GM12878 (cell line): ENCODE measurements at regions not wholly inside any gene's neighbourhood (a gene's known extent, or its start where the extent isn't known, plus 50 kb on each side); places are given as distances from the start of the nearest gene placed in this dataset.

Experiments used
- ATAC-seq: fragments of 200-7000 bp; cut with Tn5 transposase; 3 replicates; pipeline ENCODE4 v1.9.1; 2020; ENCODE audit warnings: mild to moderate bottlenecking, moderate library complexity
- BruUV-seq: library from RNA; stranded (reverse); fragments of 400-500 nt; replicated peaks from 2 replicates; lab custom pipeline; 2021; lab: Mats Ljungman, UMichigan
- CTCF ChIA-PET: fragments of 300-600 bp; sonication (Branson Sonifier 250); formaldehyde crosslinking; extraction: SDS; loops from one replicate; lab custom pipeline; 2021; ENCODE audit warnings: inconsistent platforms; lab: Yijun Ruan, JAX
- POLR2A ChIA-PET: fragments of 350-600 bp; formaldehyde crosslinking; extraction: SDS; loops from one replicate; lab custom pipeline; 2021; ENCODE audit warnings: inconsistent platforms; lab: Charles Lee
- RAD21 ChIA-PET: fragments of 300-600 bp; sonication (Branson Sonifier 250); formaldehyde crosslinking; loops from one replicate; lab custom pipeline; 2023; ENCODE audit warnings: antibody characterized with exemption; ENCODE audit not compliant: unreplicated experiment; lab: Charles Lee
- SMC1A ChIA-PET: fragments of 300-600 bp; sonication (Branson Sonifier 250); formaldehyde crosslinking; loops from one replicate; lab custom pipeline; 2023; ENCODE audit not compliant: unreplicated experiment, uncharacterized antibody; lab: Charles Lee
- DNase-seq: peaks from one replicate; pipeline ENCODE4 v3.0.0-alpha.2; 2011; ENCODE audit warnings: low read depth, low spot score
- FAIRE-seq: peaks from 3 replicates; lab custom pipeline; 2011; peaks lifted over from hg19 to GRCh38; lab: Jason Lieb, UNC
- H2AFZ ChIP-seq: 2 replicates; pipeline ENCODE4 v1.6.0; 2011; ENCODE audit warnings: low read depth, low read length, control low read depth; ENCODE audit not compliant: control insufficient read depth
- H3K27ac ChIP-seq: 2 replicates; pipeline ENCODE4 v1.5.1; 2011; ENCODE audit warnings: control low read depth; ENCODE audit not compliant: control insufficient read depth, insufficient read depth
- H3K27me3 ChIP-seq, 2 experiments: replicated peaks in 1 of 2; 2 replicates each; pipeline versions ENCODE4 v1.6.0 to v1.6.1; 2011; ENCODE audit warnings: low read length in 1 of 2; ENCODE audit not compliant: control insufficient read depth in 2 of 2, insufficient read depth in 2 of 2
- H3K36me3 ChIP-seq, 2 experiments: 2 replicates each; pipeline ENCODE4 v1.5.1; 2011; ENCODE audit warnings: low read length in 1 of 2; ENCODE audit not compliant: control insufficient read depth in 2 of 2, insufficient read depth in 2 of 2
- H3K4me1 ChIP-seq: 2 replicates; pipeline ENCODE4 v1.6.1; 2011; ENCODE audit warnings: mild to moderate bottlenecking, low read length, moderate library complexity, mixed read lengths; ENCODE audit not compliant: control insufficient read depth, insufficient read depth
- H3K4me2 ChIP-seq: 2 replicates; pipeline ENCODE4 v1.6.0; 2011; ENCODE audit warnings: control low read depth; ENCODE audit not compliant: control insufficient read depth, insufficient read depth
- H3K4me3 ChIP-seq: fragments of 200-600 bp; sonication (generic); 2 replicates; pipeline ENCODE4 v1.5.1; 2016
- H3K79me2 ChIP-seq: 2 replicates; pipeline ENCODE4 v1.6.0; 2011; ENCODE audit warnings: low read length; ENCODE audit not compliant: control insufficient read depth, insufficient read depth
- H3K9ac ChIP-seq: 2 replicates; pipeline ENCODE4 v1.8.0; 2011; ENCODE audit warnings: low read length, control low read depth, mixed read lengths; ENCODE audit not compliant: control insufficient read depth, insufficient read depth
- H3K9me3 ChIP-seq: replicated peaks from 3 replicates; pipeline ENCODE4 v1.5.1; 2011; ENCODE audit warnings: mild to moderate bottlenecking, low read length; ENCODE audit not compliant: control insufficient read depth, insufficient read depth
- H4K20me1 ChIP-seq: 2 replicates; pipeline ENCODE4 v1.6.0; 2011; ENCODE audit not compliant: control insufficient read depth, insufficient read depth
- CEBPZ ChIP-seq: fragments of 150-350 bp; IDR thresholded peaks from 2 replicates; pipeline ENCODE4 v1.6.1; 2016; ENCODE audit warnings: low read depth, low read length
- CHD1 ChIP-seq: IDR thresholded peaks from 2 replicates; pipeline ENCODE4 v1.6.1; 2012; ENCODE audit warnings: low read depth, low read length, improper control_type of control experiment
- CHD2 ChIP-seq: IDR thresholded peaks from 2 replicates; pipeline ENCODE4 v1.6.1; 2011; ENCODE audit warnings: low read depth, low read length, improper control_type of control experiment, borderline replicate concordance
- CREM ChIP-seq: IDR thresholded peaks from 2 replicates; pipeline ENCODE4 v1.6.1; 2014; ENCODE audit warnings: antibody characterized with exemption, low read depth
- ETV6 ChIP-seq, 2 experiments: fragments of 450-650 bp in 1 of 2; IDR thresholded peaks in 1 of 2; conservative IDR thresholded peaks in 1 of 2; 2 replicates each; pipeline ENCODE4 v1.6.1; 2014; ENCODE audit warnings: antibody characterized with exemption in 1 of 2, borderline replicate concordance in 1 of 2, low read depth in 1 of 2, mild to moderate bottlenecking in 1 of 2, moderate library complexity in 1 of 2
- MTA3 ChIP-seq: IDR thresholded peaks from 2 replicates; pipeline ENCODE4 v1.6.1; 2012; ENCODE audit warnings: low read length, inconsistent platforms, borderline replicate concordance
- NBN ChIP-seq: fragments of 450-650 bp; IDR thresholded peaks from 2 replicates; pipeline ENCODE4 v1.6.1; 2016
- NFXL1 ChIP-seq: fragments of 450-650 bp; IDR thresholded peaks from 2 replicates; pipeline ENCODE4 v1.6.1; 2017; ENCODE audit warnings: antibody characterized with exemption, mild to moderate bottlenecking, borderline replicate concordance
- NKRF ChIP-seq: fragments of 450-650 bp; conservative IDR thresholded peaks from 2 replicates; pipeline ENCODE4 v1.6.1; 2017; ENCODE audit warnings: mild to moderate bottlenecking, moderate library complexity
- NR2C2 ChIP-seq: IDR thresholded peaks from 2 replicates; pipeline ENCODE4 v1.6.1; 2011; ENCODE audit warnings: borderline replicate concordance, low read depth; ENCODE audit not compliant: control insufficient read depth, insufficient read length
- RAD21 ChIP-seq: IDR thresholded peaks from 2 replicates; pipeline ENCODE4 v1.6.1; 2011; ENCODE audit warnings: mild to moderate bottlenecking, low read depth, low read length, moderate library complexity; ENCODE audit not compliant: insufficient read depth
- SREBF1 ChIP-seq: IDR thresholded peaks from 2 replicates; pipeline ENCODE4 v1.6.1; 2012; ENCODE audit warnings: mild to moderate bottlenecking, low read length
- STAT3 ChIP-seq: IDR thresholded peaks from 2 replicates; pipeline ENCODE4 v1.6.1; 2011; ENCODE audit warnings: low read depth, low read length, improper control_type of control experiment
- ZBED1 ChIP-seq: IDR thresholded peaks from 2 replicates; pipeline ENCODE4 v1.6.1; 2016; ENCODE audit warnings: borderline replicate concordance
- ZNF384 ChIP-seq: IDR thresholded peaks from 2 replicates; pipeline ENCODE4 v1.6.1; 2012; ENCODE audit warnings: low read depth, mild to moderate bottlenecking, low read length, improper control_type of control experiment, borderline replicate concordance
- WGBS: methylation state at CpG from one replicate; pipeline ENCODE4 v1.1.6; 2016; ENCODE audit warnings: low lambda C conversion rate; ENCODE audit not compliant: insufficient replicate concordance, insufficient coverage; ENCODE audit errors: missing lambda C conversion rate; 5-methylcytosine and 5-hydroxymethylcytosine counted together
- in situ Hi-C: fragments of 300-500 bp; cut with MboI; formaldehyde crosslinking; loops from 9 replicates; pipeline ENCODE4 v1.14.3; 2018; ENCODE audit warnings: mixed read lengths
- intact Hi-C: fragments of 100-400 bp; cut with micrococcal nuclease; formaldehyde crosslinking; loops from one replicate; pipeline ENCODE4 v1.14.2; 2022; ENCODE audit not compliant: unreplicated experiment

DNA sequence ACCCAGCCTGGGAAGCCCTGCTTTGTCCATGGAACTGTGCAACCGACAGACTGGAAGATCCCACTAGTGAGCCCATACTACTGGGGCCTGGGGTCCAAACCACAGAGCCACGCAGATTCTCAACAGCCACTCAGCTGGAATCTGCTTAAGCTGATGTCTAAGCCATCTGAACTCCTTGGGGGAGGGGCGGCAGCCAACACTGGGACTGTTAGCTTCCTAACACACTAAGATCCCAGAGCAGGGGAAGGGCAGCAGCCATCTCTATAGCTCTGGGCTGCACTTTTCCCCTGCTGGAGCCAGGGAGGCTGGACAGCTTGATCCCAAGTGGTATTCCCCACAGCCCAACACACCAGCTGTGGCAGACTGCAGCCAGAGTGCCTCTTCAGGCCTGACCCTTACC lies 118.3 kb downstream of the RPRM start:
- intact Hi-C loops (no loop called here), in situ Hi-C loops (no loop called here)
- ATAC-seq (no peak), DNase-seq (no peak), FAIRE-seq (no peak)
- no peak for TF ChIP-seq ETV6 (conservative IDR thresholded peaks at IDR 0.05 in 1 of 2, IDR thresholded peaks at IDR 0.05 in 1 of 2; ENCODE audit: borderline replicate concordance in 1 of 2, low read depth in 1 of 2)
- TF ChIP-seq CHD2 = no peak
- ChIA-PET RAD21 (no interaction called here), CTCF (no interaction called here), POLR2A (no interaction called here), SMC1A (no interaction called here)
- no peak overlapping the region for H2AFZ ChIP-seq
- H3K4me1 ChIP-seq = no peaks in the 10 kb centered on the region
- no peak overlapping the region for H3K27ac ChIP-seq
- no peaks in the 10 kb centered on the region for H3K36me3 ChIP-seq
- H3K27me3 ChIP-seq = no peaks in the 10 kb centered on the region
- no peak overlapping the region for H3K4me3 ChIP-seq
- no peaks in the 10 kb centered on the region for H3K9me3 ChIP-seq
- BruUV-seq = no TSS peak
- H3K9ac ChIP-seq = no peak overlapping the region
- H4K20me1 ChIP-seq = no peaks in the 10 kb centered on the region
- H3K79me2 ChIP-seq = no peaks in the 10 kb centered on the region
- WGBS = 19% methylated on average over 3 of the region's 3 CpGs
- H3K4me2 ChIP-seq = no peak overlapping the region

GRCh38 chr2:153354377-153354776 lies 124.2 kb downstream of the RPRM start:
- RAD21 ChIA-PET = no interaction called here
- Histone ChIP-seq H3K79me2 (no peaks in the 10 kb centered on the region), H3K9ac (no peak overlapping the region), H2AFZ (no peak overlapping the region), H3K4me3 (no peak overlapping the region), H3K27ac (no peak overlapping the region), H3K9me3 (no peaks in the 10 kb centered on the region), H3K27me3 (no peaks in the 10 kb centered on the region), H3K4me2 (no peak overlapping the region), H3K4me1 (no peaks in the 10 kb centered on the region), H3K36me3 (no peaks in the 10 kb centered on the region), H4K20me1 (no peaks in the 10 kb centered on the region)
- intact Hi-C loops (no loop called here), in situ Hi-C loops (no loop called here)
- POLR2A ChIA-PET = no interaction called here
- FAIRE-seq = no peak
- 0% methylated on average over 1 of the region's 1 CpG for WGBS
- CTCF ChIA-PET = no interaction called here
- SMC1A ChIA-PET = no interaction called here
- no peak for DNase-seq
- no TSS peak for BruUV-seq
- no peak for ATAC-seq
- TF ChIP-seq CREM (no peak), NFXL1 (no peak), ZBED1 (no peak), RAD21 (no peak), NKRF (no peak), SREBF1 (no peak), ZNF384 (no peak), STAT3 (no peak), NBN (no peak), MTA3 (no peak), CHD1 (no peak), CEBPZ (no peak), NR2C2 (no peak)
